Fibroblast of villous mesenchyme (primary cell): ENCODE measurements at regions not wholly inside any gene's neighbourhood (a gene's known extent, or its start where the extent isn't known, plus 50 kb on each side); places are given as distances from the start of the nearest gene placed in this dataset.
"Not testable (repeated sequence)": the region's sequence is repeated elsewhere in the genome, so short reads cannot be mapped to it uniquely, and the experiment has no call there.

Experiments used
- DNase-seq: peaks from one replicate; pipeline ENCODE4 v3.0.0-alpha.2; 2010; ENCODE audit warnings: low read depth
- H3K4me3 ChIP-seq: 2 replicates; pipeline ENCODE4 v1.5.1; 2011; ENCODE audit warnings: low read depth, mild to moderate bottlenecking, low read length
- TF ChIP-seq, protein P1 (sequence below): IDR thresholded peaks from 2 replicates; pipeline ENCODE4 v1.5.1; 2012; ENCODE audit warnings: low read depth, mild to moderate bottlenecking, low read length; ENCODE audit not compliant: insufficient read depth

- H3K4me3 ChIP-seq: no peak overlapping the region
- DNase-seq: no peak
- TF ChIP-seq, protein P1, sequence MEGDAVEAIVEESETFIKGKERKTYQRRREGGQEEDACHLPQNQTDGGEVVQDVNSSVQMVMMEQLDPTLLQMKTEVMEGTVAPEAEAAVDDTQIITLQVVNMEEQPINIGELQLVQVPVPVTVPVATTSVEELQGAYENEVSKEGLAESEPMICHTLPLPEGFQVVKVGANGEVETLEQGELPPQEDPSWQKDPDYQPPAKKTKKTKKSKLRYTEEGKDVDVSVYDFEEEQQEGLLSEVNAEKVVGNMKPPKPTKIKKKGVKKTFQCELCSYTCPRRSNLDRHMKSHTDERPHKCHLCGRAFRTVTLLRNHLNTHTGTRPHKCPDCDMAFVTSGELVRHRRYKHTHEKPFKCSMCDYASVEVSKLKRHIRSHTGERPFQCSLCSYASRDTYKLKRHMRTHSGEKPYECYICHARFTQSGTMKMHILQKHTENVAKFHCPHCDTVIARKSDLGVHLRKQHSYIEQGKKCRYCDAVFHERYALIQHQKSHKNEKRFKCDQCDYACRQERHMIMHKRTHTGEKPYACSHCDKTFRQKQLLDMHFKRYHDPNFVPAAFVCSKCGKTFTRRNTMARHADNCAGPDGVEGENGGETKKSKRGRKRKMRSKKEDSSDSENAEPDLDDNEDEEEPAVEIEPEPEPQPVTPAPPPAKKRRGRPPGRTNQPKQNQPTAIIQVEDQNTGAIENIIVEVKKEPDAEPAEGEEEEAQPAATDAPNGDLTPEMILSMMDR: no peak
Observed at GRCh38 chr6:105691971-105692370, 289.1 kb upstream of the PREP start.

DNA sequence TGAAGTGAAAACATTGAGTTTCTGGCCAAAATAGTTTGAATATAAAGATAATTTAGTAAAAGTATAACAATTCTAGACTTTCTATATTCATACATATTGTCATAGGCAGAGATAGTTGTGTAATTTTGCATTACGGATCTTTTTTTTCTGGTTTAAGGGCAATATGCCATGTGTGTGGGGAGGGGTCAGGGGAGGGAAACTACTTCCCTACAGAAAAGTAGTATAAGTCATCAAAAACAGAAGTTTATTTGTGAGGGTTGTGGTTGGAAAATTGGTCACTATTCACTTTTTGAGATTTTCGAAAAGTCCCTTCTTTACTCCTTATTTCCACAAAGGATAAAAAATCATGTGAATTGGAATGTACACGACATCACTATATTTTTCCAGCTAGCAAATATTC is 288.2 kb upstream of the PREP start:
- TF ChIP-seq, protein P1: no peak
- no peak overlapping the region for H3K4me3 ChIP-seq
- DNase-seq: no peak

DNA sequence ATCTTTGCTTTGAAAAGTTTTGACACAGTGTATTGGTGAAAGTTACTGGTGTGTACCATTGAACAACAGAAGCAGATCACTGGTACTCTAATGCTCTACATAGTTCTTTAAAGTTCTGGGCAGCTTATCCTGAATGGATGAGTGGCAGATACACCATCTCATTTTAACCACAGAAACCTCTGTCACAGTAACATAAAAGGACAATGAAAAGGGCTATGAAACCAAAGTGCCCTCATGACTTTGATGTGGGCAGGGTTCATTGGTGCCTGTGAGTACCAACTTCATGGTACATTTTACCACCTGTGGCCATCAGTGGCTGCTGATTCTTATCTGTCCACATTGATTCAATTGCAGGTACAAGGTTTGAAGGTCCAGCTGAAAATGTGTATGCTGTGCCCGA is 285.7 kb upstream of the PREP start:
- TF ChIP-seq, protein P1: no peak
- DNase-seq: no peak
- H3K4me3 ChIP-seq: no peak overlapping the region

- not testable (repeated sequence) for DNase-seq, H3K4me3 ChIP-seq
Observed at GRCh38 chr6:105686793-105687192, 283.9 kb upstream of the PREP start.

DNA sequence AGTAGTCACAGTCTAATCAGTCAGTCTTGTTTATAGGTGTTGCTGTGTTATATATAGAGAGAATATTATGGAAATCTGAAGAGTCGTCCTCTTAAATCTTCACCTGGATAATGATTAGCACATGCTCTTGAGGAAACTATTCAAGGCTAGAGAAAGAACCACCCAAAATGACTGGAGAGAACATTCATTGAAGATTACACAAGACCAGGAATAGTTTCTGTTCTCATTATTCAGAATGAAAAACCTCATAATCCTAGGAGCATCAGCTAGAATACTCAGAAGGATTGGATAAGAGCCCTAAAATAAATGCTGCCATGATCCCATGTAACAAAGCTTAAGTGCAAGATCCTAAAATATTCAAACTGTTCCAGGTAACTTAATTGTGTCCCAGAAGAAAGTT is 278.2 kb upstream of the PREP start:
- TF ChIP-seq, protein P1: no peak
- no peak overlapping the region for H3K4me3 ChIP-seq
- no peak for DNase-seq

GRCh38 chr6:105680131-105680530 is 277.2 kb upstream of the PREP start:
- no peak overlapping the region for H3K4me3 ChIP-seq
- TF ChIP-seq, protein P1: no peak
- no peak for DNase-seq

GRCh38 chr6:105678516-105678915 is 275.6 kb upstream of the PREP start:
- DNase-seq: peak; percentile 88

More at GRCh38 chr6:105678516-105678915, 275.6 kb upstream of the PREP start:
- TF ChIP-seq, protein P1: no peak
- H3K4me3 ChIP-seq: no peak overlapping the region
